Natural killer cell (primary cell): ENCODE measurements at regions not wholly inside any gene's neighbourhood (a gene's known extent, or its start where the extent isn't known, plus 50 kb on each side); places are given as distances from the start of the nearest gene placed in this dataset.

Experiments used
- ATAC-seq, 3 donors: fragments of 150-1000 bp in 2 of 3; fragments of 200-7000 bp in 1 of 3; cut with Tn5 transposase; 1 replicate in 1 of 3; 2 replicates in 2 of 3; pipeline ENCODE4 v1.10.0; 2021; ENCODE audit warnings: mild to moderate bottlenecking in 2 of 3, moderate library complexity in 2 of 3
- DNase-seq, 2 donors: peaks; one replicate each; pipeline versions ENCODE4 v3.0.0 to v3.0.0-alpha.2; 2013 to 2021; ENCODE audit warnings: mixed read lengths in 1 of 2
- H3K27ac ChIP-seq: one replicate; pipeline ENCODE4 v1.5.1; 2013; ENCODE audit warnings: mild to moderate bottlenecking, low read length
- H3K27me3 ChIP-seq: one replicate; pipeline ENCODE4 v1.6.1; 2013; ENCODE audit warnings: low read length; ENCODE audit not compliant: control insufficient read depth, insufficient read depth
- H3K36me3 ChIP-seq: one replicate; pipeline ENCODE4 v1.6.1; 2013; ENCODE audit warnings: low read length; ENCODE audit not compliant: control insufficient read depth, insufficient read depth
- H3K4me1 ChIP-seq: one replicate; pipeline ENCODE4 v1.6.1; 2013; ENCODE audit warnings: low read length; ENCODE audit not compliant: control insufficient read depth, insufficient read depth
- H3K4me3 ChIP-seq: one replicate; pipeline ENCODE4 v1.5.1; 2013; ENCODE audit warnings: low read length
- H3K9me3 ChIP-seq: one replicate; pipeline ENCODE4 v1.6.1; 2013; ENCODE audit warnings: low read length; ENCODE audit not compliant: control insufficient read depth, insufficient read depth
- H3K27ac Mint-ChIP-seq, 2 donors: one replicate each; pipeline ENCODE4 v1.8.0; 2022; ENCODE audit warnings: mild to moderate bottlenecking in 2 of 2, mixed read lengths in 2 of 2, moderate library complexity in 1 of 2
- H3K27me3 Mint-ChIP-seq, 2 donors: one replicate each; pipeline ENCODE4 v1.8.0; 2022; ENCODE audit warnings: low read depth in 2 of 2, mixed read lengths in 2 of 2
- H3K36me3 Mint-ChIP-seq: one replicate; pipeline ENCODE4 v1.8.0; 2022; ENCODE audit warnings: mixed read lengths
- H3K4me1 Mint-ChIP-seq, 2 donors: one replicate each; pipeline ENCODE4 v1.8.0; 2022; ENCODE audit warnings: mixed read lengths in 2 of 2
- H3K4me3 Mint-ChIP-seq: one replicate; pipeline ENCODE4 v1.8.0; 2022; ENCODE audit warnings: mild to moderate bottlenecking, moderate library complexity, mixed read lengths
- H3K9me3 Mint-ChIP-seq, 2 donors: one replicate each; pipeline ENCODE4 v1.8.0; 2022; ENCODE audit warnings: mixed read lengths in 2 of 2
- WGBS: methylation state at CpG from one replicate; pipeline ENCODE4 v1.1.7; 2013; ENCODE audit warnings: missing lambda C conversion rate; ENCODE audit not compliant: insufficient coverage; 5-methylcytosine and 5-hydroxymethylcytosine counted together
- intact Hi-C: fragments of 100-400 bp; cut with micrococcal nuclease; formaldehyde crosslinking; loops from one replicate; pipeline ENCODE4 v1.14.2; 2022
- TF ChIP-seq, protein P1 (sequence below): fragments of 200-600 bp; IDR thresholded peaks from one replicate; pipeline ENCODE4 v1.8.0; 2022; ENCODE audit warnings: antibody characterized with exemption

DNA sequence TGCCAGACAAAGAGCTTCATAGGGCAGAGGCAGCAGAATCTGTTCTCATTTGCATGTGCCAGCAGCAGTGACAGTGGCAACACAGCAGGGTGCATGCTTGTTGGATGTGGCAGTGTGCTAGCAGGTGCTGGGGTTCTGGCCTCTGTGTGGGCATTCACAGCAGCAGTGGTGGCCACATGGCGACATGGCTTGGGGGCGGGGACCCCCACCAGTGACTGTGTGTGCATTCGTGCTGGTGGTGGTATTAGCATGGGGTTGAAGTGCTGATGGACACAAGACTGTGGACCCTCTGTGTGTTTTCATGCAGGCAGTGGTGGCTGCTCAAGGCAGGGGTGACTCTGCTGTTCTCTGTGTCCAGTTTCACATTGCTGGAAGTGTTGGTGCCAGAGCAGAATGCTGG is 183.2 kb upstream of the PDE4D start:
- DNase-seq (no peak), ATAC-seq (no peak)
- H3K4me3 Mint-ChIP-seq, result no peak overlapping the region
- intact Hi-C loops, result no loop called here
- Histone ChIP-seq H3K36me3 (no peaks in the 10 kb centered on the region), H3K9me3 (peaks cover 16% of the 10 kb centered on the region), H3K27ac (no peak overlapping the region), H3K4me3 (no peak overlapping the region), H3K27me3 (no peaks in the 10 kb centered on the region), H3K4me1 (no peaks in the 10 kb centered on the region)
- H3K9me3 Mint-ChIP-seq, result peaks cover 28 to 41% of the 10 kb centered on the region in 2 donors
- WGBS, result 94% methylated on average over 3 of the region's 3 CpGs
- H3K27ac Mint-ChIP-seq, result no peak overlapping the region
- H3K4me1 Mint-ChIP-seq, result no peaks in the 10 kb centered on the region
- no peaks in the 10 kb centered on the region for H3K27me3 Mint-ChIP-seq
- TF ChIP-seq, protein P1, sequence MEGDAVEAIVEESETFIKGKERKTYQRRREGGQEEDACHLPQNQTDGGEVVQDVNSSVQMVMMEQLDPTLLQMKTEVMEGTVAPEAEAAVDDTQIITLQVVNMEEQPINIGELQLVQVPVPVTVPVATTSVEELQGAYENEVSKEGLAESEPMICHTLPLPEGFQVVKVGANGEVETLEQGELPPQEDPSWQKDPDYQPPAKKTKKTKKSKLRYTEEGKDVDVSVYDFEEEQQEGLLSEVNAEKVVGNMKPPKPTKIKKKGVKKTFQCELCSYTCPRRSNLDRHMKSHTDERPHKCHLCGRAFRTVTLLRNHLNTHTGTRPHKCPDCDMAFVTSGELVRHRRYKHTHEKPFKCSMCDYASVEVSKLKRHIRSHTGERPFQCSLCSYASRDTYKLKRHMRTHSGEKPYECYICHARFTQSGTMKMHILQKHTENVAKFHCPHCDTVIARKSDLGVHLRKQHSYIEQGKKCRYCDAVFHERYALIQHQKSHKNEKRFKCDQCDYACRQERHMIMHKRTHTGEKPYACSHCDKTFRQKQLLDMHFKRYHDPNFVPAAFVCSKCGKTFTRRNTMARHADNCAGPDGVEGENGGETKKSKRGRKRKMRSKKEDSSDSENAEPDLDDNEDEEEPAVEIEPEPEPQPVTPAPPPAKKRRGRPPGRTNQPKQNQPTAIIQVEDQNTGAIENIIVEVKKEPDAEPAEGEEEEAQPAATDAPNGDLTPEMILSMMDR, result no peak
- peaks cover 5% of the 10 kb centered on the region for H3K36me3 Mint-ChIP-seq

DNA sequence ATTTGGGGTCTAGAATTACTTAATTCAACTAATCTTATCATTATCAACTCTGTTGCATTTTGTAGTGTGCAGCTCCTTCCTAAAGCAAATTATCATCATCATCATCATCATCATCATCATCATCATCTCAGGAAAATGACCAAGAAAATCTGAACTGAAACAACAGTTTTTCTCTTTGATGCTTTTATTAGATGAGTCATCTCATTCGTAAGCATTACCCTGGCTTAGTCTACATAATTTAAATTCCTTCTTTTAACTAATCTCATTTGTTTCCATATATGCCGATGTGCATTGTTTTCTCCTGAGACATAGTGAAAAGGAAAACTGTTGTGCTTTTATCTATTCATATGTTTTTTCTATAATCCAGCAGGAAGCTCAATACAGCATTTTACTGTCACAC is 173.0 kb upstream of the PDE4D start:
- ATAC-seq, result no peak
- Histone ChIP-seq H3K4me1 (no peaks in the 10 kb centered on the region), H3K36me3 (no peaks in the 10 kb centered on the region), H3K4me3 (no peak overlapping the region), H3K27me3 (no peaks in the 10 kb centered on the region), H3K9me3 (no peaks in the 10 kb centered on the region), H3K27ac (no peak overlapping the region)
- intact Hi-C loops, result no loop called here
- H3K4me3 Mint-ChIP-seq, result no peak overlapping the region
- no CpG with 5 or more reads among the region's 2 CpGs for WGBS
- TF ChIP-seq, protein P1, result no peak
- no peak for DNase-seq
- H3K4me1 Mint-ChIP-seq, result no peaks in the 10 kb centered on the region
- H3K36me3 Mint-ChIP-seq, result no peaks in the 10 kb centered on the region
- no peaks in the 10 kb centered on the region for H3K27me3 Mint-ChIP-seq
- no peak overlapping the region for H3K27ac Mint-ChIP-seq
- peaks cover 5 to 19% of the 10 kb centered on the region in 2 donors for H3K9me3 Mint-ChIP-seq

DNA sequence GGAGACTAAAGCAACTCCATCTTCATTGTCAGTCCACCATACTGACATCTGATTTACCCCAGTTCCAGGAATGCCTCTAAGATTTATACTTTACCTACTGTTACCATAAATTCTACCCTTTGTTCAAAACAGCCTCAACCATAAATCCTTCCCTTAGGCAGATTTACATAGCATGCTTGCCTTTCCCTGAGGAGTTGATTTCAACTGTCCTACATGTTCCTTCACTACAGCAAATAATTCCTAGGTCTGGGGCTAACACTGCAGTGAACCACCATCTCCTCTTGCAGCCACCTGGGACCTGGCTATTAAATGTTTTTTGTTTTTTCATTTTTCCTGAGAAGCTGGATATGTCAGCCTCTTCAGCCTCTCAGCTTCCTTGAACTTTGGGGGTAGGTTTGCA is 166.9 kb upstream of the PDE4D start:
- Histone ChIP-seq H3K27ac (no peak overlapping the region), H3K9me3 (no peaks in the 10 kb centered on the region), H3K27me3 (no peaks in the 10 kb centered on the region), H3K4me1 (no peaks in the 10 kb centered on the region), H3K36me3 (no peaks in the 10 kb centered on the region), H3K4me3 (no peak overlapping the region)
- no peak overlapping the region for H3K4me3 Mint-ChIP-seq
- DNase-seq (no peak), ATAC-seq (no peak)
- no peak overlapping the region for H3K27ac Mint-ChIP-seq
- H3K27me3 Mint-ChIP-seq, result no peaks in the 10 kb centered on the region
- TF ChIP-seq, protein P1, result no peak
- peaks cover 10 to 15% of the 10 kb centered on the region in 2 donors for H3K9me3 Mint-ChIP-seq
- intact Hi-C loops, result no loop called here
- no peaks in the 10 kb centered on the region for H3K4me1 Mint-ChIP-seq
- no peaks in the 10 kb centered on the region for H3K36me3 Mint-ChIP-seq

DNA sequence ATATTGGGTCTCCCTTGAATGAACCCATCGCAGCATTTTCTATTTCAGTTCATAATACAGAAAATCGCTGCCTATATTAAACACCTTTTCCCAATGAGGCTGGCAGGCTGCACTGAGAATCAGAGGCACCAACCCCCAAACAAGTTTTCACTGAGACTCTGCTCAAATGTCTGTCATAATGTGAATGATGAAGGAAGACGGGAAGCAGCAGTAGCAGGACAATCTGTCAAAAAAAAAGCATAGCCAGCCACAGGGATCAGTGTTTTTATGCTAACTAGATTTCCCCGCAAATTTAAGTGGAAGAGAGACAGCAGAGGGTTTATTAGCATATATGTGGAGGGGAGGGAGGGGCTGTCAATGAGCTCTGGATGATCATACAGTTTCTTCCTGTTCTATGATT is 162.7 kb upstream of the PDE4D start:
- intact Hi-C loops, result no loop called here
- no peak overlapping the region for H3K4me3 Mint-ChIP-seq
- no peaks in the 10 kb centered on the region for H3K27me3 Mint-ChIP-seq
- no peaks in the 10 kb centered on the region for H3K4me1 Mint-ChIP-seq
- no peaks in the 10 kb centered on the region for H3K4me1 ChIP-seq
- 89% methylated on average over 4 of the region's 4 CpGs for WGBS
- no peaks in the 10 kb centered on the region for H3K36me3 ChIP-seq
- no peaks in the 10 kb centered on the region for H3K36me3 Mint-ChIP-seq
- H3K27me3 ChIP-seq, result no peaks in the 10 kb centered on the region
- no peak overlapping the region for H3K4me3 ChIP-seq
- TF ChIP-seq, protein P1, result no peak
- ATAC-seq (no peak), DNase-seq (no peak)
- no peak overlapping the region for H3K27ac Mint-ChIP-seq
- no peaks in the 10 kb centered on the region for H3K9me3 ChIP-seq
- peaks cover 7 to 10% of the 10 kb centered on the region in 2 donors for H3K9me3 Mint-ChIP-seq
- no peak overlapping the region for H3K27ac ChIP-seq
